ENCODE measurements at regions not wholly inside any gene's neighbourhood (a gene's known extent, or its start where the extent isn't known, plus 50 kb on each side); places are given as distances from the start of the nearest gene placed in this dataset.
A peak's percentile ranks its signal among the peaks of the same experiment; 100 is the strongest.

- Histone ChIP-seq H3K4me1 (no peaks in the 10 kb centered on the region), H3K4me3 (no peak overlapping the region), H3K27ac (no peak overlapping the region), H3K36me3 (no peaks in the 10 kb centered on the region), H3K9me3 (no peaks in the 10 kb centered on the region), H3K27me3 (replicated peaks in 1 of 7) (peaks cover 0 to 20% (median 0%) of the 10 kb centered on the region in 7 donors)
- 79 to 86% (median 81%) methylated on average over 15 of the region's 15 CpGs for WGBS, 5 donors
- TF ChIP-seq CTCF (IDR thresholded peaks at IDR 0.05 in 8 of 11, conservative IDR thresholded peaks at IDR 0.05 in 3 of 11) (no peak), POLR2AphosphoS5 (IDR thresholded peaks at IDR 0.05) (no peak), POLR2A (IDR thresholded peaks at IDR 0.05) (no peak)
- intact Hi-C loops (cut with DNase I; ENCODE audit: low total_unique reads), result no loop called here
- DNase-seq, result peak; percentile 35
Observed at GRCh38 chr19:29013988-29014387, 199.0 kb downstream of the UQCRFS1 start.

DNA sequence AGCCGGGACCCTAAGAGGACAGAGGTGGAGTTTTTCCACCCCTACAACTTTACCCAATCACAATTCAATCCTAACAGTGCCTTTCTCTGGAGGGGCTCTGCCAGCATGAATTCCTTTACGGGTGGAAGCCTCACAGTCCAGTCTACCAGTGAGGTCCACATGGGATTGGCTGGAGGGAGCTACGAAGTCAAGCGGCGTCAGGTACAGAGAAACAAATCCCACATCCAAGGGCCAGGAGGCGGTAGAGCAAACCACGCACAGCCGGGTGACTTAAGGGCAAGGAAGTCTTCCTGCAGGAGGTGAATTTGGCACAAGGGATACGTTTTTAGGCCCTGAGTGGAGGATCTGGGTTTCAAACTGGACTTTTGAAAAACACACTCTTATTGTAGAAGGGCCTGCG is 199.6 kb downstream of the UQCRFS1 start:
- Histone ChIP-seq H3K36me3 (no peaks in the 10 kb centered on the region), H3K9me3 (no peaks in the 10 kb centered on the region), H3K4me3 (no peak overlapping the region), H3K27me3 (replicated peaks in 1 of 7) (peaks cover 0 to 15% (median 0%) of the 10 kb centered on the region in 7 donors), H3K4me1 (no peaks in the 10 kb centered on the region), H3K27ac (no peak overlapping the region)
- DNase-seq, result peak; percentile 34
- TF ChIP-seq POLR2A (IDR thresholded peaks at IDR 0.05), result no peak
- no peak for TF ChIP-seq POLR2AphosphoS5 (IDR thresholded peaks at IDR 0.05)
- no peak for TF ChIP-seq CTCF (IDR thresholded peaks at IDR 0.05 in 8 of 11, conservative IDR thresholded peaks at IDR 0.05 in 3 of 11)
- intact Hi-C loops (cut with DNase I; ENCODE audit: low total_unique reads), result no loop called here
- WGBS, 5 donors, result 62 to 68% (median 66%) methylated on average over 10 of the region's 10 CpGs

DNA sequence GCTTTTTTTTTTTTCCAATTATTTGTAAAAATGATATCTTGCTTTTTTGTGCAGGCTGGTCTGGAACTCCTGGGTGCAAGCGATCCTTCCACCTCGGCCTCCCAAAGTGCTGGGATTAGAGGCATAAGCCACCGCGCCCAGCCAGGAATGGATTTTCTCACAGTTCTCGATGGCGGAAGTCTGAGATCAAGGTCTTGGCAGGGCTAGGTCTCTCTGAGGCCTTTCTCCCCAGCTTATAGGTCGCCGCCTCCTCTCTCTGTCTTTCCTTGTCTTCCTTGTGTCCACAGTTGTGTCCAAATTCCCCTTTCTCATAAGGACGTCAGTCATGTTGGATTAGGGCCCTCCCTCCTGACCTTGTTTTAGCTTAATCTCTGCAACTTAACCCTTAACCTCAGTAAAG is 200.5 kb downstream of the UQCRFS1 start:
- Histone ChIP-seq H3K9me3 (no peaks in the 10 kb centered on the region), H3K4me3 (no peak overlapping the region), H3K4me1 (no peaks in the 10 kb centered on the region), H3K36me3 (no peaks in the 10 kb centered on the region), H3K27ac (no peak overlapping the region), H3K27me3 (replicated peaks in 1 of 7) (peaks cover 0 to 10% (median 0%) of the 10 kb centered on the region in 7 donors)
- intact Hi-C loops (cut with DNase I; ENCODE audit: low total_unique reads), result no loop called here
- DNase-seq, result no peak
- WGBS, 5 donors, result 70 to 75% (median 71%) methylated on average over 9 of the region's 9 CpGs
- no peak for TF ChIP-seq POLR2A (IDR thresholded peaks at IDR 0.05)
- no peak for TF ChIP-seq POLR2AphosphoS5 (IDR thresholded peaks at IDR 0.05)

GRCh38 chr19:29010276-29010675 is 202.7 kb downstream of the UQCRFS1 start:
- Histone ChIP-seq H3K4me3 (no peak overlapping the region), H3K27ac (no peak overlapping the region), H3K27me3 (replicated peaks in 1 of 7) (no peaks in the 10 kb centered on the region), H3K9me3 (no peaks in the 10 kb centered on the region), H3K4me1 (no peaks in the 10 kb centered on the region), H3K36me3 (no peaks in the 10 kb centered on the region)
- WGBS, 5 donors, result 74 to 84% (median 79%) methylated on average over 8 of the region's 8 CpGs
- DNase-seq, result peak; percentile 47
- no peak for TF ChIP-seq POLR2AphosphoS5 (IDR thresholded peaks at IDR 0.05)
- TF ChIP-seq CTCF (IDR thresholded peaks at IDR 0.05 in 8 of 11, conservative IDR thresholded peaks at IDR 0.05 in 3 of 11), result no peak
- no peak for TF ChIP-seq POLR2A (IDR thresholded peaks at IDR 0.05)
- intact Hi-C loops (cut with DNase I; ENCODE audit: low total_unique reads), result no loop called here

All from spleen (tissue), 11 donors.